CD4-positive, alpha-beta T cell treated with Interleukin-17A for 4 hours (primary cell): ENCODE measurements at regions not wholly inside any gene's neighbourhood (a gene's known extent, or its start where the extent isn't known, plus 50 kb on each side); places are given as distances from the start of the nearest gene placed in this dataset.
A peak's percentile ranks its signal among the peaks of the same experiment; 100 is the strongest.
"Not testable (repeated sequence)": the region's sequence is repeated elsewhere in the genome, so short reads cannot be mapped to it uniquely, and the experiment has no call there.

Experiments
- DNase-seq: peaks from one replicate; pipeline ENCODE4 v3.0.0-alpha.2; 2020; ENCODE audit warnings: mixed read lengths

DNA sequence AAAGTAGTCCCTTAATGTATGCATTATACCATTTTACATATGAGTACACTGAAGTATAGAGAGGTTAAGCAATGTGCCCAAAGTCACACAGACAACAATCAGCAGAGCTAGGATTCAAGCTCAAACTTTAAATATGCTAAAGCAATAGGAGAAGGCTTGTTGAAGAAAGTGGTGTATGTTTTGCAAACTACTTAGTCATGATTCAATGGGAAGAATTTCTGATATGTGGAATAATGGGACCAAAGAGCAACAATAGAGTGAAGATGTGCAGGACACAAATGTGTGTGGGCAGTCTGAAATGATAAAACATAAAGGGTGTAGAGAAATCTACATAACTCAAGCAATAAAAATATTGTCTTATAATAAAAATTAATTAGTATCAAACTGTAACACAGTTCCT lies 109.0 kb upstream of the ARSJ start:
- DNase-seq, result no peak

DNA sequence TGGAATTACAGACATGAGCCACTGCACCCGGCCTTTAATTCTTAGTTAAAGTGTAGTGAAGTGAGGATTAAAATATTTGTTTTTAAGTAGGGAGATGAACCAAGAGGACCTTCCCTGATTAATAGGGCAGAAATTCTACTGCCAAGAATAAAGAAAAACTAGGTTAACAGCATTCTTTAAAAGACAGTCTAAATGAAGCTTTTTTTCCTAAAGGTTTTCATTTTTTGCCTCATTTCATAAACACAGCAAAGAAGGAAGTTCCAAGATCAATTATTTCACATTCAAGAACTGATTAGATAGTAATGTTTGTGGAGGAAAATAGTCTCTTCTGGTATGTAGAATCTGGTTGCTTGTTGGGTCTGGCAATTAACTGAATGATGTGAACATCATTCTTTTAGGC lies 112.1 kb upstream of the ARSJ start:
- DNase-seq, result no peak

DNA sequence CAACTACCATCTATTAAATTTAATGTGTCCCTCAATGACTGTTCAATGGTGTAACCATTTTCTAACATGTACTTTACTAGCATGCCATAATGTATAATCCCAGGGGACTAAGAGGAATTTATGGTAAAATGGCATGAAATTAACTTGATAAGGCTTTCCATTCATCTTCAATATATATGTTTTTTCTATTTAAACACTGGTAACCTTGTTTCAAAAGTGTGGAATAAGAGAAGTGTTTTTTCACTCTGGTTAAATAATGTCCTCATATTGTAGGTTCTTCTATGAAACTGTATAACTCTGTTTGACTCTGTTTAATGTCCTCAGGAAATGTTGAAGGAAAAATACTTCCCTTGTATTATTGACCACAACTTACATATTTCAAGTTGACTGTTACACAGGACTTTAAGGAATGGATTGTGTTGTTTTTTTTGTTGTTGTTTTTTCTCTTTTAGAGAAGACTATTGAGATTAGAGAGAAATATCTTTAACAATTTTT lies 113.8 kb upstream of the ARSJ start:
- DNase-seq, result no peak

DNA sequence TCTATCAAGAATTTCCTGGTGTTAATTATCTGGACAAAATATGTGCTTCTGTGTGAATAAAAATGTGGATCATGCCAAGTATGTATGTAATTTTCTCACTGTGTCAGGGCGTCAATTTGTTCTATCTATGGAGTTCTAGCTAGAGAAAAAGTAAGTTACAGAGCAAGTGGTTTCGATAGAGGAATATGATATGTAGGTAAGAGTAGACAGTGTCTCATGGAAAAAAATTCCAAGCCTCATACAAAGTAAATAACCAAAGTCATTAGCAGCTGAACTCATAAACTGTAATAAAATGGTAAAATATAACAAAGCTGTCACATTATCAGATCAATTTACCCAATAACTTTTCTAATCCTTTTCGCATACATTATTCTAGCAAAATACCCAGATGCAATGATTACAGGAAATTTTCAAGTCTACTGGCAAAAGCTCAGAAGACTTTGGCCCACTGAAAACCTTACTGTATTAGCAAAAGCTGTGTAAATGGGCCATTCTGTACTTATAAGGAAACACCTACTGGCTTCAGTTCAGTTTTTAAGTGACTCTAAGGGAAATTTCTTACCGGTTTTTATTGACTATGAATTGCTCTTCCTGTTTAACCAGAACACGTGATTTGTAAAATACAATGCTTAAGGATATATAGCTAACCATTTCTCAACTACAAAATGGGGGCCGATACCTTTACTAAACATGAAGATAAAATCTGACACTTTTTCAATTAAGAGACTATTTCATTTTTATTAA lies 121.0 kb upstream of the ARSJ start:
- DNase-seq, result no peak

DNA sequence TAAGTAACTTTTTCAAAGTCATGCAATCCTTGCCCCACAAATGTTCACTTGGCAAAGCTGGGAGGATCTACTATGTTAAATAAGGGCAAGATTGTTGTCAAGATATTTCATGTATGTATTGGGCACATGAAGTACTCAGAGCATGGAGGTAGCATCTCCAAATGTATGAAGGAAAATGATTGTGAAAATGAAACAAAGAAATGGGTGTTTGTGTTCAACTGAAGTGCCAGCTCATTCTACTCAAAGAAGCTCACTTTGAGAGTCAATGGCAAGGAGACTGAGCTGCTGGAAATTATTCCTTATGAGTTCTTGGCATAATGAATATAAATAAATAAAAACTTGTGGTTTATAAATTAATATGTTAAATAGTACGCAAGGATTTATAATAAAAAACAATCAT lies 124.5 kb upstream of the ARSJ start:
- no peak for DNase-seq

DNA sequence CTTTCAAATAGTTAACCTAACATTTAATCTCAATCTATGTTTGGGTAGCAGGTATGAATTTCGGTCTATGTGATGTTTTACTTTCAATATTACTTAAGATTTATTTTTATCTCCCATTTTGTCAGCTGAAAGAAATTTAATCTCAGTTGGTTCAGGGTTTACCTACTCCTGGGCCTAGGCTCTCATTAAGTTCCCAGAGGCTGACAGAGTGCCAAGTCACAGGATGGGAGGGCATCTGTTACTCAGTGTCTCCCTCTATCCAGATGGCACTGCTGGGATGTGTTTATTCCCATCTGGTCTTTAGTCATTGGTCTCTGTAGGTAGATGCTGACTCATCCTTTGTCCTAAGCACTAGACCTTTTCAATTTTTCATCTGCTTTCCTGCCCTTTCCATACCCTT lies 129.4 kb upstream of the ARSJ start:
- DNase-seq, result no peak

DNA sequence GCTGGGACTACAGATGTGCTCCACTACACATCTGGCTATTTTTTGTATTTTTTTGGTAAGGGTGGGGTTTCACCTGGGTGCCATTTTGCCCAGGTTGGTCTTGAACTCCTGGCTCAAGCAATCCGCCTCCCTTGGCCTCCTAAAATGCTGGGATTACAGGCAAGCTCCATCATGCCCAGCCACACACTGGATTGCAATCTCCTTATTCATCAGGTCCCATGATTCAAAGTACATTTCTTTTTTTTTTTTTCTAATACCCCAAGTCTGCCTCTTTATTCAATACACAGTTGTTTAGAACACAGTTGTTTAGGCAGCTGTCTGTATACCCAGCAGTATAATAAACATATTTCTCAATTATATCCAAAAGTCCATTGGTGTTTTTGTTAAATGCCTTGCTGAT lies 130.3 kb upstream of the ARSJ start:
- no peak for DNase-seq

DNA sequence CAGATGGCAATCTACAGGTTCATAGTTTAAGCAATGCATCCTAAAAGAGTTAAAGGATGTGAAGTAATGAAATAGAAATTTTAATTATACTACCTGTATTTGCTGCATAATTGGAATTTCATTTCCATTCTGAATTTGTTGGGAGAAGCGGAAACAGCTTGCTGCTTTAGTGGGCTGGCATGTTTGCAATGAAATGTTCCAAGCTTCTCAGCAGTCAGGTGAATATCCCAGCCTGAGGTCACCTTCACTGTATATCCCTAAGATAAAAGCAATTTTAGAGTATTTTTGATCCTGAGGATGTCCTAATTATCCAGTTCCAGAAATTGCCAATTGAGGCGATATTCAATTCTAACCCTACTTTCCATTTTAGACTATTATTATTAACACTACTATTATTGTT lies 136.1 kb upstream of the ARSJ start:
- DNase-seq, result no peak

DNA sequence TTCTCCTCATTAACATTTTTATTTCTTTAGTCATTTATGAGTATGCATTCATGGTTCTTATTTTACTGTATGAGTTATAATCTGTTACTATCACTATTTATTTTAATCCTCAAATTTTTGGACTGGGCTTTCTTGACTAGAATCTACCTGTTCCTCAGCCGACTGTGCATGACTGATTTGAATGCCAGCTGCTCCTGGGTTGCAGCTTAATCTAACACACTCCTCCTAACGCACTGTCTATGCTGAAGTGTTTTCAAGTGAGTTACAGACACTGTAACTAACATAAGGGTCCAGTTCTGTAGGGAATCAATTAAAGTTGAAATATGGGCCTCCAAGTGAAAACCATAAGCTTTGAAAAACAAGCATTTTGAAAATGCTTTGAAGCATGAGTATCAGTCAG lies 137.4 kb upstream of the ARSJ start:
- DNase-seq, result no peak

DNA sequence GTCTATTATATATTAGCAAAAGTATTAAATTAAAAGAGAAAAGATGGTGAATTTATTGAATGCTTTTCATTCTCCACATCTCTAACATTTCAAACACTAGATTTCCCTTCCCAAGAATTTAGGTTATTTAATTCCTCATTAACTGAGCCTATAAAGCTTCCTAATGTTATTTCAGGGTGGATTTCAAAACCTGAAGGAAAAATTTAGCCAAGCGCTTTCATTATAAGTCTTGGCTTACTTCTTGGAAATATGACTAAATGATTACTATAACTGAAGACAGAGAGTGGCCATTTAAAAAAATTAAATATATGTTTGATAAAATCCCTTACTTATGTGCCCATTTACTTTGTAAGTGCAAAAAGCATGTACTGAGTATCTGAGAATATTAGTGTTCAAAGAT lies 141.8 kb upstream of the ARSJ start:
- DNase-seq, result no peak

DNA sequence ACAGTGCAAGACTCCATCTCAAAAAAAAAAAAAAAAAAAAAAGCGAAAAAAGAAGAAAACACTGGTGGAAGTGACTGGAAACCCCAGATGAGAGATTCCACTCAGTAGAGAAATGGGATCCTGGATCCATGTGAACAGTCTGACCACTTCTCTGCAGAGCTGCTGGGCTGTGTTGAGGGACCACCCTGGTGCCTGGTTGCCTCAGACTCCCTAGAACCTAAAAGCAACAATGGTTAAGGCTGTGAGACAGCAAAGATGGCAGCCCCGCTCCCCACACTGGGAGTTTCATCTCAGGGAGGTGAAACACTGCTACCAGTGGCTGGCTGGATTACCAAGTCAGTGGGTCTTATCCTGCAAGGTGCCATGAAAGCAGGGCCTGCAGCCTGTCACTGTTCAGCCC lies 152.8 kb upstream of the ARSJ start:
- no peak for DNase-seq

DNA sequence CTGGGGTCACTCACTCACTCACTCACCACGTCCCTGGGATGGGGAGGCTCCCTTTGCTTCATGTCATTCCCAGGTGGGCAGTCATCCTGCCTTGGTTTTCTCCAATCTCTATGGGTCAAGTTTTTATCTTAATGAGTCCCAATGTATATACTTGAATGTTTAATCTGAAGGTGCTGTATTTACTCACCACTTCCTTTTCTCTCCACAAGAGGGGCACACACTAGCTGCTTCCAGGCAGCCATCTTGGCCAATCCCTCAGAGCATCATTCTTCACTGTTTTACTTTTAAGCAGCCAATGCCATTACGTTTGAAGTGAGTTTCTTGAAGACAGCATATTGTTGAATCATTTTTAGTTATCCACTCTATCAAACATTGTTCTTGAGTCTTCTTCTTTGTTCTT lies 153.4 kb upstream of the ARSJ start:
- no peak for DNase-seq

DNA sequence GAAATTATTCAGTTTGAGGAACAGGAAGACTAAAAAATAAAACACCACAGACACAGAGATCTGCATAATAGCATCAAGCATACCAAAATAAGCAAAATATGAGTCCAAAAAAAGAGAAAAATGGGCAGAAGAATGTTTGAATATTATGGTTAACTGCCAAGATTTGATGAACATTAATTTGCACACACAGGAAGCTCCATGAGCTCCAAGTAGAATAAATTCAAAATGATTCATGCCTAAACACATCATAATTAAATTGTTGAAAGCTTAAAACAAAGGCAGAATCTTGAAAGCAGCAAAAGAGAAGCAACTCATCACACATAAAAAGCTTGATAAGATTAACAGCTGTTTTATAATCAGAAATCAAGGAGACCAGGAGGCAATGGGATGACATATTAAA lies 156.6 kb upstream of the ARSJ start:
- DNase-seq, result no peak

DNA sequence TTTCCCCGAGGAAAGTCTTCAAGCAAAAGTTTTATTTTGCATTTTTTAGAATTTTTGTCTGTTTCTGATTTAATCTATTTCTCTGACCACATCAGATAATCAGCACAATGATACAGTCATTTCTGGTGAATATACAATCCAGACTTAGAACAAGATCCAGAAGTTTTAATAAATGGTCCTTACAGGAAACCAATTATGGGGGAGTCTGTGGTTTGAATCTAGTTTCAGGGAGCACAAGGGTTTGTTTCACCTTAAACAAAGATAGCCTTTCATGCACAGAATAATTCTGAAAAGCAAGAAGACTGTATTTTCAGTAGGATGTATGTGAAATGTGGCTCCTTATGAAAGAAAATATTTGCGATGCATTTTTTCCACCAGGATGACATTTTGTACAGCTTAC lies 158.5 kb upstream of the ARSJ start:
- DNase-seq, result no peak

DNA sequence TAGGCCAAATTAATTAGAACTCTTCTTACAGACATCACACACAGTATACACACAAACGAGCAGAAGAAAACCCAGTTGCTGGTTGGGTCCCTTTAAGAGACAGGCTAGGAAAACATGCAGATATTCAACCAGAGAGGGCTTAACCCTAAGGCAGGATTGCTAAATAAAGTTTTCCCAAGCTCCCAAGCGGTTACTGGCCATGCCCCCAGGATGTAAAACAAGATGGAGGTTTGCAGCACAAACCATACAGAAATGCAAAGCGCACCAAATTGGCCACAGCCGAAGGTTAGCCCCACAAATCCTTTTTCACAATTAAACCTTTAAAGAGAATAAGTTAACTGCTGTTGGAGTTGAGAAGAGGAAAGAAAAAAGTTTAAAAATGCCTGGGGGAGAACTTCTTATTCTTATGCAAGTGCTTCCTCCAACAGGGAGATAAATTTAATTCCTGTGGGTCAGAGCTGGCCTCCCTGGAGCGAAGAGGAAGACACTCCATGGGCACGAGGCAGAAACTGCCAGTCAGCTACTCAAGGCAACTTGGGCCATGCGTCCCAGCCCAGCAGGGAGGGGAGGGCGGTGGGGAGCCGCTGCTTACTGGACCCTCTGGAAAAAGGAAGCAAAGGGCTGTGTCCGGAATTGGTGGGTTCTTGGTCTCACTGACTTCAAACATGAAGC lies 167.6 kb upstream of the ARSJ start:
- DNase-seq, result no peak

DNA sequence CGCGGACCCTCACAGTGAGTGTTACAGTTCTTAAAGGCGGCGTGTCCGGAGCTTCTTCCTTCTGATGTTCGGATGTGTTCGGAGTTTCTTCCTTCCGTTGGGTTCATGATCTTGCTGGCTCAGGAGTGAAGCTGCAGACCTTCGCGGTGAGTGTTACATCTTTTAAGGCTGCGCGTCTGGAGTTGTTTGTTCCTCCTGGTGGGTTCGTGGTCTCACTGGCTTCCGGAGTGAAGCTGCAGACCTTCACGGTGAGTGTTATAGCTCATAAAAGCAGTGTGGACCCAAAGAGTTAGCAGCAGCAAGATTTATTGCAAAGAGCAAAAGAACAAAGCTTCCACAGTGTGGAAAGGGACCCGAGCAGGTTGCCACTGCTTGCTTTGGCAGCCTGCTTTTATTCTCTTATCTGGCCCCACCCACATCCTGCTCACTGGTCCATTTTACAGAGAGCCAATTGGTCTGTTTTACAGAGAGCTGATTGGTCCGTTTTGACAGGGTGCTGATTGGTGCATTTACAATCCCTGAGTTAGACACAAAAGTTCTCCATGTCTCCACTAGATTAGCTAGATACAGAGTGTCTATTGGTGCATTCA lies 168.3 kb upstream of the ARSJ start:
- DNase-seq, result peak; percentile 4

DNA sequence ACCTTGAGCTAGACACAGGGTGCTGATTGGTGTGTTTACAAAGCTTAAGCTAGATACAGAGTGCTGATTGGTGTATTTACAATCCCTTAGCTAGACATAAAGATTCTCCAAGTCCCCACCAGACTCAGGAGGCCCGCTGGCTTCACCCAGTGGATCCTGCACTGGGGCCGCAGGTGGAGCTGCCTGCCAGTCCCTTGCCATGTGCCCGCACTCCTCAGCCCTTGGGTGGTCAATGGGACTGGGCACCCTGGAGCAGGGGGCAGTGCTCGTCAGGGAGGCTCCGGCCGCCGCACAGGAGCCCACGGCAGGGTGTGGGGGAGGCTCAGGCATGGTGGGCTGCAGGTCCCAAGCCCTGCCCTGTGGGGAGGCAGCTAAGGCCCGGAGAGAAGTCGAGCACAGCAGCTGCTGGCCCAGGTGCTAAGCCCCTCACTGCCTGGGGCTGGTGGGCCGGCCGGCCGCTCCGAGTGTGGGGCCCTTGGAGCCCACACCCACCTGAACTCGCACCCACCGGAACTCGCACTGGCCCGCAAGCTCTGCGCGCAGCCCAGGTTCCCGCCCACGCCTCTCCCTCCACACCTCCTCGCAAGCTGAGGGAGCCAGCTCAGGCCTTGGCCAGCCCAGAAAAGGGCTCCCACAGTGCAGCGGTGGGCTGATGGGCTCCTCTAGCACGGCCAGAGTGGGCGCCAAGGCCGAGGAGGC lies 169.1 kb upstream of the ARSJ start:
- DNase-seq, result not testable (repeated sequence)

DNA sequence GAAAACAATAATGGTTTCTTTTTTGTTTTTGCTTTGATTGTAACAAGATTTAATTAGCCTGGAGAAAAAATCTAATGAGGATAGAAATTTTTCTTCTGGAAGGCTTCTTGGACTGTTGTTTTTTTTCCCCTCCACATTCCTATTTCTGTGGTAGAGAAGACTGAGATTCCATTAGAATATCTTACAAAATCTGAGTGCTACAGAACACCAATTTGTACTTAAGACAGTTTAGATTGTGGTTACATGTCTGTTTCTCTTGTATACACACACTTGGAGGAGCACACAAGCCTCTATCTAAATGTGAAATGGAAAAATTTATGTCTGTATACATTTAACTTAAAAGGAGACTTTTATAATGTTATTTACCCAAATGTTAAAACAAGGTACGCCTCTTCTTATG lies 176.9 kb upstream of the ARSJ start:
- no peak for DNase-seq

DNA sequence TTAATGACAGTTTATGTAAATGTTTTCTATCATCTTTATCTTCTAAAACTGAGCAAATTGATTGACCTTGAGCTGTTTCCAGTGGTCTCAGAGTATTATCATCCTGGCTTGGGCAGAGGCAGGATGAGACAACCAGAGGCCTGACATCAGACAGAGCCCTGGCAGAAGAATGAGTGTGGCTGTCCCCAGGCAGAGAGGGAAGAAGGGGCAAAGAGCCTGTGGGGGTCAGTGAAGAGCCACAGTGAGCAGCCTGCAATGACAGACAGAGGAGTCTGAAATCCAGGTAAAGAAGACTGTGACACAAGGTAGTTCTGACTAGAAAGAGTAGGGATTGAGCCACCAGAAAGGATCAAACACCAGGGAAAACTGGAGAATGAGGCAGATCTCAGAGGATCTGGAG lies 182.4 kb upstream of the ARSJ start:
- DNase-seq, result no peak

DNA sequence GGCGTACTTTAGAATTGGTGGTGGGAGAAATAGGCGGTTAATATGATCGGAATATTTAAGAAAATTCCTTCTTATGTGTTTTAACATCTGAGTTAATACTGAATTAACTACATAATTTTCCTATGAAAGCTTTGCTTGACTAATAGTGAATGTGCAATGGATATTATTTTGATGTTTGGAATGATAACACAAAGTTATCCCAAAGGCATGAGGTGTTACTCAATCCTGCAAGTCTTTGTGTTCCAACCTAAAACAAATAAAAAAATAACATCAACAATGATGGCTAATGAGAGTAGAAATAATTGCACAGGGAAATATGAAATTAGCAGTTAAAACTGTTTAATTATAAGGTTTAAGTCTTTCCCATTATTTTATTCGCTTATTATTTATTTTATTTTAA lies 183.6 kb upstream of the ARSJ start:
- no peak for DNase-seq

DNA sequence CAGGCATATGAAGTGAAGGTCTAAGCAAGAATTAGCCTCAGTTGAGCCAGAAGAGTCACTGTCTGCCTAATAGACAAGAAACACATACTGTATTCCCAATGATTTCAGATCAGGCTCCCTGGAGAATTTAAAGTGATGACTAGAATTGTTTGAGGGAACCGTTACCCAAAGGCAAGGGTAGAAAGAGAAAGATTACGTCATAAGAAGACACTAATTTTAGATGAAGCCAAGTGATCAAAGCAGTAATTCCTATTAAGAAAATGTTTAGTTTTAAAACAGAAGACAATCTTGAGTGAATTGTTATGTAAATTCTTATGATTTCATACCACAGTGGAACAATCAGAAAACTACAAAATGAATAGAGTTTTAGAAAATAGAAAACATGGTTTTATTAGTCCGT lies 194.5 kb upstream of the ARSJ start:
- no peak for DNase-seq

DNA sequence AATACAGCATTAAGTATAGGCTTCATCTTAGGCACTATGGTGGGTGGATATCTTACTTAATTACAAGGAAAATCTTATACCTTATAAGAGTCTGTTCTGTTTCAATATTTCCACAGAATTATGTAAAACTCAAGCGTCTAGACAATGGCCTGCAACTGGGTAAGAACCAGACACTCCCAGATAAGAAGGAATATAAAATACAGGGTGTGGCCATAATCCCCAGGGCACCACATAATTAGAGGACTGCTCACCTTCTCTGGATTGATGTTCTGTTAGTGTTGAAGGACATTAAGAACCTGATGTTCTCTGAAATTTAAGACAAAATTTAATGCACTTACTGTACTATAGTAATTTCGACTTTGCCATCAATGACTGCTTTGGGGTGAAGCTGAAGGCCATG lies 198.2 kb upstream of the ARSJ start:
- no peak for DNase-seq

DNA sequence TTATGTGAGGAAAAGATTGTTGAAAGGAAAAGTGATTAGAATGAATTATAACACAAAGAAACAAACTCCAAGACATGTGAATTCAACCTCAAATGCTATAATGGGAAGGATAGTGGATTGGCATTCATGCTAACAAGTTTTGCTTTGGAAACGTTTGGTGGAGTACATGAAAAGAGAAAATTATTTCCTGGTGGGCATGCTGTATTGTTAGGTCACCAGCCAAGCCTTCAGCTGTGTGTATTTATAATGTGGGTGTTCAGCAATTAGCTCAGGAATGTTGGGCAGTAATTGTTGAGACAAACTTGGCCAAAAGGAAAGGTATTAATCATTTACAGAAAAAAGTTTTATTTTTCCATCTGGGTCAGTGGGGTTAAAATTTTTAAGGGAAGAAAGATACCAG lies 198.9 kb upstream of the ARSJ start:
- no peak for DNase-seq

DNA sequence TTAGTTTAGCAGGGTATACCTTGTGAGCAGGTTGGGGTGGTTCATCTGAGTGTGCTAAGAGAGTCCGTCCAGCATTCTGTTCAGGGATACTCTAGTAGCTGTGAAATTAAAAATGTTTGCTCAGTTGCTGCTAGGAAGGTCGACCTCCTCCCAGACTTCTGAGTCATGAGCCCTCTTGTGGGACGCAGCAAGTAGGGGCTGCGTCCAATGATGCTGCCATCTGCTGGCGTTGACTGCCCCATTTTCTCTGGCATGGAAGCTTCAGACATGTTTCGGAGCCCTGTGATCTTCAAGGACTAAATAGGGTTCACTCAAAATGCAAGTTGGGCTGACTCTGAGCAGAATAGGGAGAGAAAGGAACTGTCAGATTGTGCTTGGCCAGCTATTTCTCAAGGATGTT lies 201.0 kb upstream of the ARSJ start:
- peak; percentile 45 for DNase-seq
